MM.1S (cell line): ENCODE measurements at regions not wholly inside any gene's neighbourhood (a gene's known extent, or its start where the extent isn't known, plus 50 kb on each side); places are given as distances from the start of the nearest gene placed in this dataset.

ENCODE experiments used
- DNase-seq: peaks from one replicate; pipeline ENCODE4 v3.0.0-alpha.2; 2015
- H2AFZ ChIP-seq: fragments of 300-600 bp; sonication (generic); 2 replicates; pipeline ENCODE4 v1.6.0; 2016; ENCODE audit warnings: antibody characterized with exemption, low read length
- H3F3A ChIP-seq: fragments of 300-600 bp; sonication (generic); 2 replicates; pipeline ENCODE4 v1.6.1; 2016; ENCODE audit warnings: mild to moderate bottlenecking, antibody characterized with exemption, low read length, moderate library complexity, mixed read lengths; ENCODE audit not compliant: insufficient read depth
- H3K27ac ChIP-seq: fragments of 300-600 bp; sonication (generic); 2 replicates; pipeline ENCODE4 v1.5.1; 2016; ENCODE audit warnings: mild to moderate bottlenecking, low read length
- H3K27me3 ChIP-seq: fragments of 300-600 bp; sonication (generic); replicated peaks from 2 replicates; pipeline ENCODE4 v1.6.0; 2016; ENCODE audit warnings: low read length; ENCODE audit not compliant: insufficient read depth
- H3K36me3 ChIP-seq: fragments of 300-600 bp; sonication (generic); replicated peaks from 2 replicates; pipeline ENCODE4 v1.6.1; 2016; ENCODE audit warnings: mild to moderate bottlenecking, low read length, mixed read lengths; ENCODE audit not compliant: insufficient read depth
- H3K4me1 ChIP-seq: fragments of 300-600 bp; sonication (generic); 2 replicates; pipeline ENCODE4 v1.6.1; 2016; ENCODE audit warnings: low read length, mixed read lengths
- H3K4me2 ChIP-seq: fragments of 300-600 bp; sonication (generic); 2 replicates; pipeline ENCODE4 v1.6.0; 2016; ENCODE audit warnings: low read depth, low read length
- H3K4me3 ChIP-seq: fragments of 300-600 bp; sonication (generic); 2 replicates; pipeline ENCODE4 v1.5.1; 2016; ENCODE audit warnings: low read length, mixed read lengths
- H3K79me2 ChIP-seq: fragments of 300-600 bp; sonication (generic); 2 replicates; pipeline ENCODE4 v1.6.1; 2016; ENCODE audit warnings: mixed run types, low read length, mixed read lengths
- H3K9ac ChIP-seq: fragments of 300-600 bp; sonication (generic); 2 replicates; pipeline ENCODE4 v1.6.1; 2016; ENCODE audit warnings: low read length, mixed read lengths
- H3K9me2 ChIP-seq: fragments of 300-600 bp; sonication (generic); replicated peaks from 2 replicates; pipeline ENCODE4 v1.6.1; 2016; ENCODE audit warnings: mild to moderate bottlenecking, low read length, mixed read lengths; ENCODE audit not compliant: insufficient read depth
- H3K9me3 ChIP-seq: fragments of 300-600 bp; sonication (generic); replicated peaks from 2 replicates; pipeline ENCODE4 v1.6.1; 2016; ENCODE audit warnings: mild to moderate bottlenecking, low read length, mixed read lengths; ENCODE audit not compliant: insufficient read depth
- H4K20me1 ChIP-seq: fragments of 300-600 bp; sonication (generic); 2 replicates; pipeline ENCODE4 v1.6.1; 2016; ENCODE audit warnings: mild to moderate bottlenecking, low read length, moderate library complexity, mixed read lengths; ENCODE audit not compliant: insufficient read depth
- EZH2 ChIP-seq: fragments of 300-600 bp; sonication (generic); optimal IDR thresholded peaks from 2 replicates; pipeline ENCODE3; 2017; ENCODE audit warnings: low read depth, mild to moderate bottlenecking, antibody characterized with exemption, low read length, mixed read lengths
- EZH2phosphoT487 ChIP-seq: fragments of 300-600 bp; sonication (generic); IDR thresholded peaks from 2 replicates; pipeline ENCODE4 v1.6.1; 2018; ENCODE audit warnings: antibody characterized with exemption, low read length
- TF ChIP-seq, protein P1 (sequence below): fragments of 300-600 bp; sonication (generic); IDR thresholded peaks from 2 replicates; pipeline ENCODE4 v1.5.1; 2016; ENCODE audit warnings: antibody characterized with exemption, low read length, mixed read lengths

DNA sequence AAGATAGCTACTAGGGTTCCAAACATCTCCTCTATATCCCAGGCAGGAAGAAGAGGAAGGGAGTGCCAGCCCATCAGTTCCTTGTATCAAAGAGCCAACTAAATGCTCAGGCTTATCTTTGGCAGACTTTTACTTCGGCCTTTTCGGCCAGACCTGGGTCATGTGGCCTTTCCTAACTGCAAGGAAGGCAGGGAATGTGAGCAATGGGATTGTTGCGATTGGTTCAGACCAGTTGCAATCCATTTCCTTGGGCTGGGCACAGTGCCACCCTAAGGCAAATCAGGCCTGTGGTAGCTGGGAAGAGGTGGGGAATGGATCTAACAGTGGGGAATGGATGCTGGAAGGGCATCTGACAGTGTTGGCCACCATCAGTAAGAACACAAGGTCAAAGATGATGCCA, 109.9 kb downstream of the RPS24 start:
- no peaks in the 10 kb centered on the region for H4K20me1 ChIP-seq
- no peak overlapping the region for H3K9ac ChIP-seq
- H3K4me2 ChIP-seq: no peak overlapping the region
- H3F3A ChIP-seq: no peaks in the 10 kb centered on the region
- TF ChIP-seq, protein P1, sequence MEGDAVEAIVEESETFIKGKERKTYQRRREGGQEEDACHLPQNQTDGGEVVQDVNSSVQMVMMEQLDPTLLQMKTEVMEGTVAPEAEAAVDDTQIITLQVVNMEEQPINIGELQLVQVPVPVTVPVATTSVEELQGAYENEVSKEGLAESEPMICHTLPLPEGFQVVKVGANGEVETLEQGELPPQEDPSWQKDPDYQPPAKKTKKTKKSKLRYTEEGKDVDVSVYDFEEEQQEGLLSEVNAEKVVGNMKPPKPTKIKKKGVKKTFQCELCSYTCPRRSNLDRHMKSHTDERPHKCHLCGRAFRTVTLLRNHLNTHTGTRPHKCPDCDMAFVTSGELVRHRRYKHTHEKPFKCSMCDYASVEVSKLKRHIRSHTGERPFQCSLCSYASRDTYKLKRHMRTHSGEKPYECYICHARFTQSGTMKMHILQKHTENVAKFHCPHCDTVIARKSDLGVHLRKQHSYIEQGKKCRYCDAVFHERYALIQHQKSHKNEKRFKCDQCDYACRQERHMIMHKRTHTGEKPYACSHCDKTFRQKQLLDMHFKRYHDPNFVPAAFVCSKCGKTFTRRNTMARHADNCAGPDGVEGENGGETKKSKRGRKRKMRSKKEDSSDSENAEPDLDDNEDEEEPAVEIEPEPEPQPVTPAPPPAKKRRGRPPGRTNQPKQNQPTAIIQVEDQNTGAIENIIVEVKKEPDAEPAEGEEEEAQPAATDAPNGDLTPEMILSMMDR: no peak
- no peak for TF ChIP-seq EZH2phosphoT487
- no peak for TF ChIP-seq EZH2
- no peak overlapping the region for H2AFZ ChIP-seq
- no peaks in the 10 kb centered on the region for H3K9me2 ChIP-seq
- no peaks in the 10 kb centered on the region for H3K9me3 ChIP-seq
- no peak for DNase-seq
- H3K79me2 ChIP-seq: no peaks in the 10 kb centered on the region
- no peak overlapping the region for H3K4me3 ChIP-seq
- H3K36me3 ChIP-seq: no peaks in the 10 kb centered on the region
- H3K27ac ChIP-seq: no peak overlapping the region
- no peaks in the 10 kb centered on the region for H3K27me3 ChIP-seq
- no peaks in the 10 kb centered on the region for H3K4me1 ChIP-seq

DNA sequence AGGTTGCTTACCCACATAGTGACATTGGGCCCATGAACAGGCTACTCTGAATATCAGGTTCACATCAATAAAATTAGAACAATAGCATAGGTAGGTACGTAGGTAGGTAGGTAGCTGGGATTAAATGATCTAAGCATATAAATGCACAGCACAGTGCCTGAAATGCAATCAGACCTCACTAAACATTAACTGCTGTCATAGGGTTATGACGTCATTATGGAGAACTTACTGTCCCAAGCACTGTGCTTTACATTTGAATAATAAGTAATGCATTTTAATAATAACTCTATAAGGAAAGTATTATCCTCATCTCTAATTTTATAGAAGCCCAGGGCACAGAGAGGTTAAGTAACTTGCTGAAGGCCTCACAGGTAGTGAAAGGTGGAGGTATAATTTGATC, 112.5 kb downstream of the RPS24 start:
- TF ChIP-seq, protein P1: no peak
- TF ChIP-seq EZH2 (no peak), EZH2phosphoT487 (no peak)
- H3K4me3 ChIP-seq: no peak overlapping the region
- H3K4me2 ChIP-seq: no peak overlapping the region
- no peaks in the 10 kb centered on the region for H3K9me2 ChIP-seq
- H3K36me3 ChIP-seq: no peaks in the 10 kb centered on the region
- no peak overlapping the region for H3K9ac ChIP-seq
- no peaks in the 10 kb centered on the region for H3K27me3 ChIP-seq
- no peak for DNase-seq
- H3K9me3 ChIP-seq: no peaks in the 10 kb centered on the region
- no peaks in the 10 kb centered on the region for H3F3A ChIP-seq
- no peak overlapping the region for H3K27ac ChIP-seq
- H3K4me1 ChIP-seq: peaks cover 12% of the 10 kb centered on the region
- no peaks in the 10 kb centered on the region for H3K79me2 ChIP-seq
- no peaks in the 10 kb centered on the region for H4K20me1 ChIP-seq
- no peak overlapping the region for H2AFZ ChIP-seq

DNA sequence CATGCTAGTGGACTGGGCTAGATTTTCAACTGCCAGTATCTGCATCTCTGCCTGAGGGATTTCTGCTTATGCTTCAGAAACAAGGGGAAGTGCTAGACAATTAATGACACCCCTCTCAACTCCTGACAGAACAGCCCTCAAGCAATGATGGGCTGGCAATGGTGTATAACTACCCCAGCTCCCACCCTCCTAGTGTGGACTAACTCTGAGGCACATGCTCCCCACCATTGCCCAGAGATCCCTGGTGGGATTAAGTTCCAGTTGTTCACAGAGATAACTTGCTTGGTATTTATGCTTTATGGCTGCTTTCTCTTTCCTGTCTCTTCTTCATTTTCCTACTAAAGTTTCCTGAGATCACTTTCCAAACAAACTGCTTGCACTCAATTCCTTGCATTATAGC, 113.5 kb downstream of the RPS24 start:
- Histone ChIP-seq H4K20me1 (no peaks in the 10 kb centered on the region), H3F3A (no peaks in the 10 kb centered on the region), H3K9me2 (no peaks in the 10 kb centered on the region), H3K27ac (no peak overlapping the region), H2AFZ (no peak overlapping the region), H3K79me2 (no peaks in the 10 kb centered on the region), H3K36me3 (no peaks in the 10 kb centered on the region), H3K4me1 (peaks cover 15% of the 10 kb centered on the region), H3K4me3 (no peak overlapping the region), H3K4me2 (no peak overlapping the region), H3K9ac (no peak overlapping the region; the same call in 1 of the 2 replicates), H3K9me3 (no peaks in the 10 kb centered on the region), H3K27me3 (no peaks in the 10 kb centered on the region)
- TF ChIP-seq EZH2phosphoT487: no peak
- no peak for TF ChIP-seq EZH2
- TF ChIP-seq, protein P1: no peak
- DNase-seq: no peak
